Stimulated activated CD4-positive, alpha-beta T cell treated with anti-CD3 and anti-CD28 coated beads, TNF-alpha, amount 100 ng/mL, for 1 hour (primary cell): ENCODE measurements at regions not wholly inside any gene's neighbourhood (a gene's known extent, or its start where the extent isn't known, plus 50 kb on each side); places are given as distances from the start of the nearest gene placed in this dataset.
"Not testable (repeated sequence)": the region's sequence is repeated elsewhere in the genome, so short reads cannot be mapped to it uniquely, and the experiment has no call there.

Source experiments
- DNase-seq, 3 donors: peaks; one replicate each; pipeline ENCODE4 v3.0.0-alpha.2; 2020; ENCODE audit warnings: low read depth in 3 of 3, low spot score in 1 of 3

GRCh38 chr5:89869346-89869745, 540.2 kb downstream of the CETN3 start:
- no peak for DNase-seq

GRCh38 chr5:89866410-89866809, 543.1 kb downstream of the CETN3 start:
- no peak for DNase-seq

GRCh38 chr5:89864941-89865340, 544.6 kb downstream of the CETN3 start:
- no peak for DNase-seq

- no peak for DNase-seq
Measured at GRCh38 chr5:89857790-89858189, 551.8 kb downstream of the CETN3 start.

- no peak for DNase-seq
Measured at GRCh38 chr5:89855417-89855816, 554.1 kb downstream of the CETN3 start.

- no peak for DNase-seq
Measured at GRCh38 chr5:89851911-89852310, 557.6 kb downstream of the CETN3 start.

GRCh38 chr5:89850513-89850865, 559.1 kb downstream of the CETN3 start:
- DNase-seq = no peak

GRCh38 chr5:89849830-89850512, 559.6 kb downstream of the CETN3 start:
- no peak for DNase-seq

GRCh38 chr5:89847743-89848142, 561.8 kb downstream of the CETN3 start:
- no peak for DNase-seq

GRCh38 chr5:89844548-89844947, 565.0 kb downstream of the CETN3 start:
- DNase-seq = no peak

GRCh38 chr5:89842531-89842930, 567.0 kb downstream of the CETN3 start:
- DNase-seq = no peak

- no peak for DNase-seq
Measured at GRCh38 chr5:89840906-89841305, 568.6 kb downstream of the CETN3 start.

- no peak for DNase-seq
Measured at GRCh38 chr5:89830691-89831090, 578.9 kb downstream of the CETN3 start.

GRCh38 chr5:89827960-89828359, 581.6 kb downstream of the CETN3 start:
- no peak for DNase-seq

- DNase-seq = no peak
Measured at GRCh38 chr5:89827359-89827758, 582.2 kb downstream of the CETN3 start.

GRCh38 chr5:89826938-89827337, 582.6 kb downstream of the CETN3 start:
- no peak for DNase-seq

GRCh38 chr5:89823046-89823445, 586.5 kb downstream of the CETN3 start:
- DNase-seq = no peak

- DNase-seq = no peak
Measured at GRCh38 chr5:89817841-89818240, 591.7 kb downstream of the CETN3 start.

GRCh38 chr5:89816038-89816437, 593.5 kb downstream of the CETN3 start:
- DNase-seq = no peak

- not testable (repeated sequence) for DNase-seq
Measured at GRCh38 chr5:89800735-89801134, 608.8 kb downstream of the CETN3 start.

- DNase-seq = not testable (repeated sequence)
Measured at GRCh38 chr5:89794504-89794903, 615.1 kb downstream of the CETN3 start.

- DNase-seq = not testable (repeated sequence)
Measured at GRCh38 chr5:89779734-89780133, 629.8 kb downstream of the CETN3 start.

GRCh38 chr5:89777758-89778157, 631.8 kb downstream of the CETN3 start:
- no peak for DNase-seq

GRCh38 chr5:89769975-89770374, 639.6 kb downstream of the CETN3 start:
- DNase-seq = no peak
